ENCODE measurements at regions not wholly inside any gene's neighbourhood (a gene's known extent, or its start where the extent isn't known, plus 50 kb on each side); places are given as distances from the start of the nearest gene placed in this dataset.

GRCh38 chr9:115193777-115194176 lies 75.8 kb upstream of the TNC start:
- TF ChIP-seq POLR2A (IDR thresholded peaks at IDR 0.05) = no peak
- TF ChIP-seq, protein P1, sequence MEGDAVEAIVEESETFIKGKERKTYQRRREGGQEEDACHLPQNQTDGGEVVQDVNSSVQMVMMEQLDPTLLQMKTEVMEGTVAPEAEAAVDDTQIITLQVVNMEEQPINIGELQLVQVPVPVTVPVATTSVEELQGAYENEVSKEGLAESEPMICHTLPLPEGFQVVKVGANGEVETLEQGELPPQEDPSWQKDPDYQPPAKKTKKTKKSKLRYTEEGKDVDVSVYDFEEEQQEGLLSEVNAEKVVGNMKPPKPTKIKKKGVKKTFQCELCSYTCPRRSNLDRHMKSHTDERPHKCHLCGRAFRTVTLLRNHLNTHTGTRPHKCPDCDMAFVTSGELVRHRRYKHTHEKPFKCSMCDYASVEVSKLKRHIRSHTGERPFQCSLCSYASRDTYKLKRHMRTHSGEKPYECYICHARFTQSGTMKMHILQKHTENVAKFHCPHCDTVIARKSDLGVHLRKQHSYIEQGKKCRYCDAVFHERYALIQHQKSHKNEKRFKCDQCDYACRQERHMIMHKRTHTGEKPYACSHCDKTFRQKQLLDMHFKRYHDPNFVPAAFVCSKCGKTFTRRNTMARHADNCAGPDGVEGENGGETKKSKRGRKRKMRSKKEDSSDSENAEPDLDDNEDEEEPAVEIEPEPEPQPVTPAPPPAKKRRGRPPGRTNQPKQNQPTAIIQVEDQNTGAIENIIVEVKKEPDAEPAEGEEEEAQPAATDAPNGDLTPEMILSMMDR (IDR thresholded peaks at IDR 0.05) = no peak
